B cell (primary cell): ENCODE measurements at regions not wholly inside any gene's neighbourhood (a gene's known extent, or its start where the extent isn't known, plus 50 kb on each side); places are given as distances from the start of the nearest gene placed in this dataset.

Source experiments
- EZH2 ChIP-seq: IDR thresholded peaks from 2 replicates; pipeline ENCODE4 v1.6.1; 2012; ENCODE audit warnings: borderline replicate concordance, low read depth, mild to moderate bottlenecking, moderate library complexity, low read length; ENCODE audit not compliant: insufficient read depth, poor library complexity, severe bottlenecking
- TF ChIP-seq, protein P1 (sequence below): fragments of 200-600 bp; IDR thresholded peaks from one replicate; pipeline ENCODE4 v1.8.0; 2022; ENCODE audit warnings: antibody characterized with exemption, mild to moderate bottlenecking

DNA sequence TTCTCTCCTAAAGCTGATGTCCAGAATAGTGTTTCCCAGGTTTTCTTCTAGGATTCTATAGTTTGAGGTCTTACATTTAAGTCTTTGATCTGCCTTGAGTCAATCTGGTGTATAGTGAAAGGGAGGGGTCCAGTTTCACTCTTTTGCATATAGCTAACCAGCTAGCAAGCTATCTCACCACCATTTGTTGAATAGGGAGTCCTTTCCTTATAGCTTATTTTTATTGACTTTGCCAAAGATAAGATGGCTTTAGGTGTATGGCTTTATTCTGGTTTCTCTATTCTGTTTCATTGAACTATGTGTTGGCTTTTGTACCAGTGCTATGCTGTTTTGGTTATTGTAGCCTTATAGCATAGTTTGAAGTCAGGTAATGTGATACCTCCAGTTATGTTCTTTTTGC lies 1386.1 kb downstream of the SLITRK5 start:
- TF ChIP-seq EZH2: no peak
- TF ChIP-seq, protein P1, sequence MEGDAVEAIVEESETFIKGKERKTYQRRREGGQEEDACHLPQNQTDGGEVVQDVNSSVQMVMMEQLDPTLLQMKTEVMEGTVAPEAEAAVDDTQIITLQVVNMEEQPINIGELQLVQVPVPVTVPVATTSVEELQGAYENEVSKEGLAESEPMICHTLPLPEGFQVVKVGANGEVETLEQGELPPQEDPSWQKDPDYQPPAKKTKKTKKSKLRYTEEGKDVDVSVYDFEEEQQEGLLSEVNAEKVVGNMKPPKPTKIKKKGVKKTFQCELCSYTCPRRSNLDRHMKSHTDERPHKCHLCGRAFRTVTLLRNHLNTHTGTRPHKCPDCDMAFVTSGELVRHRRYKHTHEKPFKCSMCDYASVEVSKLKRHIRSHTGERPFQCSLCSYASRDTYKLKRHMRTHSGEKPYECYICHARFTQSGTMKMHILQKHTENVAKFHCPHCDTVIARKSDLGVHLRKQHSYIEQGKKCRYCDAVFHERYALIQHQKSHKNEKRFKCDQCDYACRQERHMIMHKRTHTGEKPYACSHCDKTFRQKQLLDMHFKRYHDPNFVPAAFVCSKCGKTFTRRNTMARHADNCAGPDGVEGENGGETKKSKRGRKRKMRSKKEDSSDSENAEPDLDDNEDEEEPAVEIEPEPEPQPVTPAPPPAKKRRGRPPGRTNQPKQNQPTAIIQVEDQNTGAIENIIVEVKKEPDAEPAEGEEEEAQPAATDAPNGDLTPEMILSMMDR: no peak
